HL-60 (cell line): ENCODE measurements at regions not wholly inside any gene's neighbourhood (a gene's known extent, or its start where the extent isn't known, plus 50 kb on each side); places are given as distances from the start of the nearest gene placed in this dataset.

Source experiments
- GABPA ChIP-seq: IDR thresholded peaks from 2 replicates; pipeline ENCODE4 v1.6.1; 2012; ENCODE audit warnings: low read depth
- POLR2AphosphoS5 ChIP-seq: IDR thresholded peaks from 2 replicates; pipeline ENCODE4 v1.6.1; 2012; ENCODE audit warnings: low read depth
- SPI1 ChIP-seq: IDR thresholded peaks from 2 replicates; pipeline ENCODE4 v1.6.1; 2012; ENCODE audit warnings: low read depth, mild to moderate bottlenecking, borderline replicate concordance
- TF ChIP-seq, protein P1 (sequence below): IDR thresholded peaks from one replicate; pipeline ENCODE4 v1.5.1; 2011; ENCODE audit warnings: low read length, control low read depth, inconsistent platforms; ENCODE audit not compliant: insufficient read depth

GRCh38 chr3:66606126-66606525, 105.3 kb upstream of the LRIG1 start:
- TF ChIP-seq, protein P1, sequence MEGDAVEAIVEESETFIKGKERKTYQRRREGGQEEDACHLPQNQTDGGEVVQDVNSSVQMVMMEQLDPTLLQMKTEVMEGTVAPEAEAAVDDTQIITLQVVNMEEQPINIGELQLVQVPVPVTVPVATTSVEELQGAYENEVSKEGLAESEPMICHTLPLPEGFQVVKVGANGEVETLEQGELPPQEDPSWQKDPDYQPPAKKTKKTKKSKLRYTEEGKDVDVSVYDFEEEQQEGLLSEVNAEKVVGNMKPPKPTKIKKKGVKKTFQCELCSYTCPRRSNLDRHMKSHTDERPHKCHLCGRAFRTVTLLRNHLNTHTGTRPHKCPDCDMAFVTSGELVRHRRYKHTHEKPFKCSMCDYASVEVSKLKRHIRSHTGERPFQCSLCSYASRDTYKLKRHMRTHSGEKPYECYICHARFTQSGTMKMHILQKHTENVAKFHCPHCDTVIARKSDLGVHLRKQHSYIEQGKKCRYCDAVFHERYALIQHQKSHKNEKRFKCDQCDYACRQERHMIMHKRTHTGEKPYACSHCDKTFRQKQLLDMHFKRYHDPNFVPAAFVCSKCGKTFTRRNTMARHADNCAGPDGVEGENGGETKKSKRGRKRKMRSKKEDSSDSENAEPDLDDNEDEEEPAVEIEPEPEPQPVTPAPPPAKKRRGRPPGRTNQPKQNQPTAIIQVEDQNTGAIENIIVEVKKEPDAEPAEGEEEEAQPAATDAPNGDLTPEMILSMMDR = no peak
- no peak for TF ChIP-seq POLR2AphosphoS5
- no peak for TF ChIP-seq SPI1
- no peak for TF ChIP-seq GABPA
